WTC11 (cell line): ENCODE measurements at regions not wholly inside any gene's neighbourhood (a gene's known extent, or its start where the extent isn't known, plus 50 kb on each side); places are given as distances from the start of the nearest gene placed in this dataset.

ENCODE experiments used
- ATAC-seq: fragments of 200-7000 bp; cut with Tn5 transposase; 2 replicates; pipeline ENCODE4 v1.10.0; 2021; ENCODE audit warnings: mild to moderate bottlenecking, moderate library complexity
- CTCF ChIA-PET: fragments of 300-600 bp; sonication (Branson Sonifier 250); formaldehyde crosslinking; loops from one replicate; lab custom pipeline; 2021; ENCODE audit warnings: antibody characterized with exemption; lab: Charles Lee
- POLR2A ChIA-PET: fragments of 350-600 bp; sonication (Branson Sonifier 250); formaldehyde crosslinking; loops from one replicate; lab custom pipeline; 2021; ENCODE audit warnings: antibody characterized with exemption; lab: Charles Lee
- DNase-seq: peaks from one replicate; pipeline ENCODE4 v3.0.0; 2021; ENCODE audit warnings: low spot score
- H3K27ac Mint-ChIP-seq: 2 replicates; pipeline ENCODE4 v1.8.0; 2021; ENCODE audit warnings: mixed read lengths
- H3K27me3 Mint-ChIP-seq: 2 replicates; pipeline ENCODE4 v1.8.0; 2021; ENCODE audit warnings: low read depth, mild to moderate bottlenecking, moderate library complexity, mixed read lengths
- H3K36me3 Mint-ChIP-seq: 2 replicates; pipeline ENCODE4 v1.8.0; 2021; ENCODE audit warnings: mixed read lengths
- H3K4me1 Mint-ChIP-seq: 2 replicates; pipeline ENCODE4 v1.8.0; 2022; ENCODE audit warnings: mixed read lengths
- H3K4me3 Mint-ChIP-seq: 2 replicates; pipeline ENCODE4 v1.8.0; 2021; ENCODE audit warnings: mild to moderate bottlenecking, moderate library complexity, mixed read lengths
- H3K9me3 Mint-ChIP-seq: 2 replicates; pipeline ENCODE4 v1.8.0; 2021; ENCODE audit warnings: mixed read lengths
- ESRRA ChIP-seq: sonication (generic); formaldehyde crosslinking; IDR thresholded peaks from 2 replicates; pipeline ENCODE4 v1.8.1; 2022; ENCODE audit warnings: mild to moderate bottlenecking, missing genetic modification reagents, borderline replicate concordance
- FOXK1 ChIP-seq: sonication (generic); formaldehyde crosslinking; IDR thresholded peaks from 2 replicates; pipeline ENCODE4 v1.8.0; 2022; ENCODE audit warnings: mild to moderate bottlenecking, moderate library complexity, missing genetic modification reagents
- FOXP1 ChIP-seq: sonication (generic); formaldehyde crosslinking; IDR thresholded peaks from 2 replicates; pipeline ENCODE4 v1.8.0; 2022; ENCODE audit warnings: missing genetic modification reagents, mild to moderate bottlenecking, moderate library complexity, borderline replicate concordance
- SMAD4 ChIP-seq: sonication (generic); formaldehyde crosslinking; IDR thresholded peaks from 2 replicates; pipeline ENCODE4 v1.8.0; 2022; ENCODE audit warnings: mild to moderate bottlenecking, missing genetic modification reagents
- ZNF138 ChIP-seq: sonication (generic); formaldehyde crosslinking; conservative IDR thresholded peaks from 2 replicates; pipeline ENCODE4 v1.8.1; 2022; ENCODE audit warnings: mild to moderate bottlenecking, moderate library complexity, missing genetic modification reagents
- ZNF317 ChIP-seq: sonication (generic); formaldehyde crosslinking; IDR thresholded peaks from 2 replicates; pipeline ENCODE4 v1.8.1; 2023; ENCODE audit warnings: low read depth, mild to moderate bottlenecking, moderate library complexity, missing genetic modification reagents, borderline replicate concordance
- ZNF416 ChIP-seq: fragments of 250-450 bp; sonication (Bioruptor Pico); IDR thresholded peaks from 2 replicates; pipeline ENCODE4 v1.9.0; 2021; ENCODE audit warnings: mild to moderate bottlenecking, inconsistent platforms
- ZNF671 ChIP-seq: fragments of 250-450 bp; sonication (Bioruptor Pico); IDR thresholded peaks from 2 replicates; pipeline ENCODE4 v1.8.0; 2021; ENCODE audit warnings: mild to moderate bottlenecking
- TF ChIP-seq, protein P1 (sequence below): fragments of 250-450 bp; sonication (Bioruptor Pico); IDR thresholded peaks from 2 replicates; pipeline ENCODE4 v1.9.0; 2021; ENCODE audit warnings: moderate library complexity, mild to moderate bottlenecking, inconsistent platforms, borderline replicate concordance
- TF ChIP-seq, protein P2 (sequence below): sonication (generic); formaldehyde crosslinking; IDR thresholded peaks from 2 replicates; pipeline ENCODE4 v1.8.1; 2023; ENCODE audit warnings: mild to moderate bottlenecking, missing genetic modification reagents, moderate library complexity
- TF ChIP-seq, protein P3 (sequence below): fragments of 250-450 bp; sonication (Bioruptor Pico); IDR thresholded peaks from 2 replicates; pipeline ENCODE4 v2.1.2; 2022; ENCODE audit warnings: mild to moderate bottlenecking, moderate library complexity
- TF ChIP-seq, protein P4 (sequence below): sonication (generic); formaldehyde crosslinking; IDR thresholded peaks from 2 replicates; pipeline ENCODE4 v1.8.1; 2023; ENCODE audit warnings: mild to moderate bottlenecking, missing genetic modification reagents, borderline replicate concordance
- TF ChIP-seq, protein P5 (sequence below): sonication (generic); formaldehyde crosslinking; IDR thresholded peaks from 2 replicates; pipeline ENCODE4 v1.8.1; 2022; ENCODE audit warnings: mild to moderate bottlenecking, missing genetic modification reagents, moderate library complexity, borderline replicate concordance
- TF ChIP-seq, protein P6 (sequence below): sonication (generic); formaldehyde crosslinking; IDR thresholded peaks from 2 replicates; pipeline ENCODE4 v1.8.0; 2022; ENCODE audit warnings: mild to moderate bottlenecking, missing genetic modification reagents
- TF ChIP-seq, protein P7 (sequence below): sonication (generic); formaldehyde crosslinking; IDR thresholded peaks from 2 replicates; pipeline ENCODE4 v1.8.0; 2023; ENCODE audit warnings: mild to moderate bottlenecking, missing genetic modification reagents
- TF ChIP-seq, protein P8 (sequence below): fragments of 250-450 bp; sonication (Bioruptor Pico); IDR thresholded peaks from 2 replicates; pipeline ENCODE4 v1.9.0; 2021; ENCODE audit warnings: mild to moderate bottlenecking

DNA sequence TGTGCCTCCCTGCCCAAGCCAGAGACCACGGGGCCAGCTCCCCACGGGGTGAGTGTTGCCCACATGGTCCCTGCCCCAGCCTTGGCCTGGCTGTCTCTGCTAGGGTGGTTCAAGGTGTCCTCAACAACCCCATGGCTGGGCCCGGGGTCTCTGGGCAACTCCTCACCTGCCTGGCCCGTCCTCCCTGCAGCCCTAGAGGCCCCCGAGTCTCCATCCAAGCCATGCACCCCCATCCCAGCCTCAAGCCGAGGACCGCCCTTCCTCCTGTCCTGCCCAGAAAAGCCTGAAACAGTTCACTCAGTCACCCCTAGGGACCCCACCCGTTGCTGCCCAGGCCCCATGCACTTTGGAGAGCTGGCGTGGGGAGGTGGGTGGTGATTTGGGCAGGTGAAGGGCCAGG is 120.9 kb downstream of the FAM53A start:
- DNase-seq, result no peak
- H3K27ac Mint-ChIP-seq, result no peak overlapping the region
- no peak for TF ChIP-seq ZNF416
- TF ChIP-seq, protein P1, sequence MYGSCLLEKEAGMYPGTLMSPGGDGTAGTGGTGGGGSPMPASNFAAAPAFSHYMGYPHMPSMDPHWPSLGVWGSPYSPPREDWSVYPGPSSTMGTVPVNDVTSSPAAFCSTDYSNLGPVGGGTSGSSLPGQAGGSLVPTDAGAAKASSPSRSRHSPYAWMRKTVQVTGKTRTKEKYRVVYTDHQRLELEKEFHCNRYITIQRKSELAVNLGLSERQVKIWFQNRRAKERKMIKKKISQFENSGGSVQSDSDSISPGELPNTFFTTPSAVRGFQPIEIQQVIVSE, result no peak
- TF ChIP-seq, protein P2, sequence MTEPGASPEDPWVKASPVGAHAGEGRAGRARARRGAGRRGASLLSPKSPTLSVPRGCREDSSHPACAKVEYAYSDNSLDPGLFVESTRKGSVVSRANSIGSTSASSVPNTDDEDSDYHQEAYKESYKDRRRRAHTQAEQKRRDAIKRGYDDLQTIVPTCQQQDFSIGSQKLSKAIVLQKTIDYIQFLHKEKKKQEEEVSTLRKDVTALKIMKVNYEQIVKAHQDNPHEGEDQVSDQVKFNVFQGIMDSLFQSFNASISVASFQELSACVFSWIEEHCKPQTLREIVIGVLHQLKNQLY, result no peak
- no peak for TF ChIP-seq FOXK1 (CRISPR knock-in tag)
- no peak for TF ChIP-seq ZNF671 (CRISPR knock-in tag)
- TF ChIP-seq, protein P3, sequence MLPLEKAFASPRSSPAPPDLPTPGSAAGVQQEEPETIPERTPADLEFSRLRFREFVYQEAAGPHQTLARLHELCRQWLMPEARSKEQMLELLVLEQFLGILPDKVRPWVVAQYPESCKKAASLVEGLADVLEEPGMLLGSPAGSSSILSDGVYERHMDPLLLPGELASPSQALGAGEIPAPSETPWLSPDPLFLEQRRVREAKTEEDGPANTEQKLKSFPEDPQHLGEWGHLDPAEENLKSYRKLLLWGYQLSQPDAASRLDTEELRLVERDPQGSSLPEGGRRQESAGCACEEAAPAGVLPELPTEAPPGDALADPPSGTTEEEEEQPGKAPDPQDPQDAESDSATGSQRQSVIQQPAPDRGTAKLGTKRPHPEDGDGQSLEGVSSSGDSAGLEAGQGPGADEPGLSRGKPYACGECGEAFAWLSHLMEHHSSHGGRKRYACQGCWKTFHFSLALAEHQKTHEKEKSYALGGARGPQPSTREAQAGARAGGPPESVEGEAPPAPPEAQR (CRISPR knock-in tag), result no peak
- TF ChIP-seq, protein P4, sequence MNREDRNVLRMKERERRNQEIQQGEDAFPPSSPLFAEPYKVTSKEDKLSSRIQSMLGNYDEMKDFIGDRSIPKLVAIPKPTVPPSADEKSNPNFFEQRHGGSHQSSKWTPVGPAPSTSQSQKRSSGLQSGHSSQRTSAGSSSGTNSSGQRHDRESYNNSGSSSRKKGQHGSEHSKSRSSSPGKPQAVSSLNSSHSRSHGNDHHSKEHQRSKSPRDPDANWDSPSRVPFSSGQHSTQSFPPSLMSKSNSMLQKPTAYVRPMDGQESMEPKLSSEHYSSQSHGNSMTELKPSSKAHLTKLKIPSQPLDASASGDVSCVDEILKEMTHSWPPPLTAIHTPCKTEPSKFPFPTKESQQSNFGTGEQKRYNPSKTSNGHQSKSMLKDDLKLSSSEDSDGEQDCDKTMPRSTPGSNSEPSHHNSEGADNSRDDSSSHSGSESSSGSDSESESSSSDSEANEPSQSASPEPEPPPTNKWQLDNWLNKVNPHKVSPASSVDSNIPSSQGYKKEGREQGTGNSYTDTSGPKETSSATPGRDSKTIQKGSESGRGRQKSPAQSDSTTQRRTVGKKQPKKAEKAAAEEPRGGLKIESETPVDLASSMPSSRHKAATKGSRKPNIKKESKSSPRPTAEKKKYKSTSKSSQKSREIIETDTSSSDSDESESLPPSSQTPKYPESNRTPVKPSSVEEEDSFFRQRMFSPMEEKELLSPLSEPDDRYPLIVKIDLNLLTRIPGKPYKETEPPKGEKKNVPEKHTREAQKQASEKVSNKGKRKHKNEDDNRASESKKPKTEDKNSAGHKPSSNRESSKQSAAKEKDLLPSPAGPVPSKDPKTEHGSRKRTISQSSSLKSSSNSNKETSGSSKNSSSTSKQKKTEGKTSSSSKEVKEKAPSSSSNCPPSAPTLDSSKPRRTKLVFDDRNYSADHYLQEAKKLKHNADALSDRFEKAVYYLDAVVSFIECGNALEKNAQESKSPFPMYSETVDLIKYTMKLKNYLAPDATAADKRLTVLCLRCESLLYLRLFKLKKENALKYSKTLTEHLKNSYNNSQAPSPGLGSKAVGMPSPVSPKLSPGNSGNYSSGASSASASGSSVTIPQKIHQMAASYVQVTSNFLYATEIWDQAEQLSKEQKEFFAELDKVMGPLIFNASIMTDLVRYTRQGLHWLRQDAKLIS, result no peak
- TF ChIP-seq FOXP1 (CRISPR knock-in tag), result no peak
- TF ChIP-seq, protein P5, sequence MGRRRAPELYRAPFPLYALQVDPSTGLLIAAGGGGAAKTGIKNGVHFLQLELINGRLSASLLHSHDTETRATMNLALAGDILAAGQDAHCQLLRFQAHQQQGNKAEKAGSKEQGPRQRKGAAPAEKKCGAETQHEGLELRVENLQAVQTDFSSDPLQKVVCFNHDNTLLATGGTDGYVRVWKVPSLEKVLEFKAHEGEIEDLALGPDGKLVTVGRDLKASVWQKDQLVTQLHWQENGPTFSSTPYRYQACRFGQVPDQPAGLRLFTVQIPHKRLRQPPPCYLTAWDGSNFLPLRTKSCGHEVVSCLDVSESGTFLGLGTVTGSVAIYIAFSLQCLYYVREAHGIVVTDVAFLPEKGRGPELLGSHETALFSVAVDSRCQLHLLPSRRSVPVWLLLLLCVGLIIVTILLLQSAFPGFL, result no peak
- TF ChIP-seq ESRRA, result no peak
- TF ChIP-seq SMAD4 (CRISPR knock-in tag), result no peak
- no peak for TF ChIP-seq ZNF138 (CRISPR knock-in tag)
- TF ChIP-seq, protein P6, sequence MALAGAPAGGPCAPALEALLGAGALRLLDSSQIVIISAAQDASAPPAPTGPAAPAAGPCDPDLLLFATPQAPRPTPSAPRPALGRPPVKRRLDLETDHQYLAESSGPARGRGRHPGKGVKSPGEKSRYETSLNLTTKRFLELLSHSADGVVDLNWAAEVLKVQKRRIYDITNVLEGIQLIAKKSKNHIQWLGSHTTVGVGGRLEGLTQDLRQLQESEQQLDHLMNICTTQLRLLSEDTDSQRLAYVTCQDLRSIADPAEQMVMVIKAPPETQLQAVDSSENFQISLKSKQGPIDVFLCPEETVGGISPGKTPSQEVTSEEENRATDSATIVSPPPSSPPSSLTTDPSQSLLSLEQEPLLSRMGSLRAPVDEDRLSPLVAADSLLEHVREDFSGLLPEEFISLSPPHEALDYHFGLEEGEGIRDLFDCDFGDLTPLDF, result no peak
- TF ChIP-seq, protein P7, sequence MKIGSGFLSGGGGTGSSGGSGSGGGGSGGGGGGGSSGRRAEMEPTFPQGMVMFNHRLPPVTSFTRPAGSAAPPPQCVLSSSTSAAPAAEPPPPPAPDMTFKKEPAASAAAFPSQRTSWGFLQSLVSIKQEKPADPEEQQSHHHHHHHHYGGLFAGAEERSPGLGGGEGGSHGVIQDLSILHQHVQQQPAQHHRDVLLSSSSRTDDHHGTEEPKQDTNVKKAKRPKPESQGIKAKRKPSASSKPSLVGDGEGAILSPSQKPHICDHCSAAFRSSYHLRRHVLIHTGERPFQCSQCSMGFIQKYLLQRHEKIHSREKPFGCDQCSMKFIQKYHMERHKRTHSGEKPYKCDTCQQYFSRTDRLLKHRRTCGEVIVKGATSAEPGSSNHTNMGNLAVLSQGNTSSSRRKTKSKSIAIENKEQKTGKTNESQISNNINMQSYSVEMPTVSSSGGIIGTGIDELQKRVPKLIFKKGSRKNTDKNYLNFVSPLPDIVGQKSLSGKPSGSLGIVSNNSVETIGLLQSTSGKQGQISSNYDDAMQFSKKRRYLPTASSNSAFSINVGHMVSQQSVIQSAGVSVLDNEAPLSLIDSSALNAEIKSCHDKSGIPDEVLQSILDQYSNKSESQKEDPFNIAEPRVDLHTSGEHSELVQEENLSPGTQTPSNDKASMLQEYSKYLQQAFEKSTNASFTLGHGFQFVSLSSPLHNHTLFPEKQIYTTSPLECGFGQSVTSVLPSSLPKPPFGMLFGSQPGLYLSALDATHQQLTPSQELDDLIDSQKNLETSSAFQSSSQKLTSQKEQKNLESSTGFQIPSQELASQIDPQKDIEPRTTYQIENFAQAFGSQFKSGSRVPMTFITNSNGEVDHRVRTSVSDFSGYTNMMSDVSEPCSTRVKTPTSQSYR (CRISPR knock-in tag), result no peak
- no peak for TF ChIP-seq ZNF317 (CRISPR knock-in tag)
- TF ChIP-seq, protein P8, sequence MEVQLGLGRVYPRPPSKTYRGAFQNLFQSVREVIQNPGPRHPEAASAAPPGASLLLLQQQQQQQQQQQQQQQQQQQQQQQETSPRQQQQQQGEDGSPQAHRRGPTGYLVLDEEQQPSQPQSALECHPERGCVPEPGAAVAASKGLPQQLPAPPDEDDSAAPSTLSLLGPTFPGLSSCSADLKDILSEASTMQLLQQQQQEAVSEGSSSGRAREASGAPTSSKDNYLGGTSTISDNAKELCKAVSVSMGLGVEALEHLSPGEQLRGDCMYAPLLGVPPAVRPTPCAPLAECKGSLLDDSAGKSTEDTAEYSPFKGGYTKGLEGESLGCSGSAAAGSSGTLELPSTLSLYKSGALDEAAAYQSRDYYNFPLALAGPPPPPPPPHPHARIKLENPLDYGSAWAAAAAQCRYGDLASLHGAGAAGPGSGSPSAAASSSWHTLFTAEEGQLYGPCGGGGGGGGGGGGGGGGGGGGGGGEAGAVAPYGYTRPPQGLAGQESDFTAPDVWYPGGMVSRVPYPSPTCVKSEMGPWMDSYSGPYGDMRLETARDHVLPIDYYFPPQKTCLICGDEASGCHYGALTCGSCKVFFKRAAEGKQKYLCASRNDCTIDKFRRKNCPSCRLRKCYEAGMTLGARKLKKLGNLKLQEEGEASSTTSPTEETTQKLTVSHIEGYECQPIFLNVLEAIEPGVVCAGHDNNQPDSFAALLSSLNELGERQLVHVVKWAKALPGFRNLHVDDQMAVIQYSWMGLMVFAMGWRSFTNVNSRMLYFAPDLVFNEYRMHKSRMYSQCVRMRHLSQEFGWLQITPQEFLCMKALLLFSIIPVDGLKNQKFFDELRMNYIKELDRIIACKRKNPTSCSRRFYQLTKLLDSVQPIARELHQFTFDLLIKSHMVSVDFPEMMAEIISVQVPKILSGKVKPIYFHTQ (CRISPR knock-in tag), result no peak
- H3K4me3 Mint-ChIP-seq, result no peak overlapping the region
- H3K4me1 Mint-ChIP-seq, result peaks cover 12% of the 10 kb centered on the region
- H3K36me3 Mint-ChIP-seq, result no peaks in the 10 kb centered on the region
- POLR2A ChIA-PET, result no interaction called here
- no peak for ATAC-seq
- CTCF ChIA-PET, result interaction anchor here (1.8 to 2.1 kb wide), 2 partner anchors 10 to 14 kb away, joined by 5 to 6 read pairs; no protein-coding TSS in a partner anchor
- no peaks in the 10 kb centered on the region for H3K9me3 Mint-ChIP-seq
- H3K27me3 Mint-ChIP-seq, result no peaks in the 10 kb centered on the region
